ENCODE measurements at regions not wholly inside any gene's neighbourhood (a gene's known extent, or its start where the extent isn't known, plus 50 kb on each side); places are given as distances from the start of the nearest gene placed in this dataset.

DNA sequence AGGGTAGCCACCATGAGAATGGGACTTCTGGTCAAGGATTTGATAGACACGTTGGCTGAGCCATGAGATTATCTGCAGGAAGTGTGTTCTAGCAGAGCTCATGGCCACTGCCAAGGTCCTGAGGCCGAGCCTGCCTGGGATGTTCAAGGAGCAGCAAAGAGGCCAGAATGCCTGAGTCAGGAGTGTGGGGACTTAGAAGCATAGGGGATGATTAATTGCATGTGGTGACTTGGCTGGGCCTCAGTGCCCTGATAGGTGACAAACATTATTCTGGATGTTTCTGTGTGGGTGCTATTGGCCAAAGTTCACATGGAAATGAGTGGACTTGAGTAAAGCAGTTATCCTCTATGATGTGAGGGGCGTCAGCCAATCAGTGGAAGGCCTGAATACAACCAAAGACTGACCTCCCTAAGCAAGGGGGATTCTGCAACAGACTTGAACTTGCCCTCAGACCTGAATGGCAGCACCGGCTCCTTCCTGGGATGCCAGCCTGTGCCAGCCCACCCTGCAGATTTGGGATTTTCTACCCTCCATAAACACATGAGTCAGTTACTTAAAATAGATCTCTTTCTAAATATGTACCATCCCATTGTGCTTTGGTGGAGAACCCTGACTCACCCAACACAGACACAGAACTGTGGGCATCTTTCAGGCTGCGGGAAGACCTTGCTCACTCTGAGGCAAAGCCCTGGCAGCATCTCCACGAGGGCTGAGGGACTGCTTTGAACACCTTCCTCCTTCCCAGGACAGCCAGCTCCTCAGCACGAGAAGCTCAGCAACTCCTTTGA, 363.9 kb upstream of the MGMT start:
- DNase-seq, result no peak

- no peak for DNase-seq
Observed at GRCh38 chr10:129104266-129105045, 362.6 kb upstream of the MGMT start.

DNA sequence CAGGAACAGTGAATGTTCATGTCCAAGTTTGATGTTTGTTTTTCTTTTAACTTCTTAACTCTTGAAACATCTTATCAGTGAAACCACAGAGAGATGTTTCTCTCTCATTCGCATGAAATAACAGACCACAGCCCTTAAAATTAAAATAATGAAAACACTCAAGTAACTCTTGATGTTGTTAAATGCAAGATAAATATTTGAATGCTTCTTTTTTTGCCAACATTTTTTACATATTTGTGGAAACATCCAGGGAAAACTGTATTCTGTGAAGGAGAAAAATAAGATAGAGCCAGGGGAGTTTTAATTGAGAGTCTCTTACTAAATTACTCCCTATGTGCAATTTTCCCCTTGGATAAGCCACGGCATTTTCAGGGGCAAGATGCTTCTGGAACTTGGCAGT, 361.8 kb upstream of the MGMT start:
- no peak for DNase-seq

- no peak for DNase-seq
Observed at GRCh38 chr10:129106314-129106713, 360.7 kb upstream of the MGMT start.

GRCh38 chr10:129107525-129107924, 359.5 kb upstream of the MGMT start:
- DNase-seq, result no peak

- no peak for DNase-seq
Observed at GRCh38 chr10:129108378-129108777, 358.7 kb upstream of the MGMT start.

GRCh38 chr10:129108994-129109393, 358.0 kb upstream of the MGMT start:
- no peak for DNase-seq

DNA sequence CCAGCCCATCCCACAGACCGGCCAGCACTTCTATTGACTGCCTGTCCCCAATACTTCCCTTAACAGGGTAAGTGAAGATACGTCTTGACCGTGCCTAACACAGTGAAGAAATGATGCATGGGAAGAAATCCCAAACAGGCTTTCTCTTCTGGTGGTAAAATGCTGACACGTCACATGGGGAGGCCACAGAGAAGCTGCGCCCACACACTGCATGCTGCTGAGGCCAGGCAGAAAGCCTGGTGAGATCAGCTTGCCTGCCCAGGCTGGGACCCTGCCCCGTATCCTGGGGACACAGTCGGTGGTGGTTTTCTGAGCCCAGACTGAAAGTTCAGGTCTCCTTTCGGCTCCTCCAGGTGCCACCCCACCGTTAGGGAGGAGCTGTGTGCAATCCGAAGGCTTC, 356.3 kb upstream of the MGMT start:
- DNase-seq, result no peak

DNA sequence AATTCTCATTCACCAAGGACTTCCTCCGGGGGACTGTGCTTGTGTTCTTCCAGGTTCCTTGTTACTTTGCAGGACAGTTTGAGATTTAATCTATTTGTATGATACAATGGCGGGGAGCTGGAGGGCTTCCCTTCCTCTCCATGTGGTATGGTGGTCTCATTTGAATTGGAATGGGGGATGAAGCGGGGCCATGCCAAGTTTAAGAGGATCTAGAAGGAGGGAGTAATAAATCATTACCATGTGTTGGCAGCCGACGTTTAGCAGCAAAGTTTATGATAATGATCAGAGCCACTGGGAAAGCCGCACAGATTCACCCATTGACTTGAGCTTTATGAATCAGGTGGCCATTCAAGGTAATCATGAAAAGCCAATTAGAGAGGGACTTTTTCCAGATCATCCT, 355.1 kb upstream of the MGMT start:
- DNase-seq, result no peak

DNA sequence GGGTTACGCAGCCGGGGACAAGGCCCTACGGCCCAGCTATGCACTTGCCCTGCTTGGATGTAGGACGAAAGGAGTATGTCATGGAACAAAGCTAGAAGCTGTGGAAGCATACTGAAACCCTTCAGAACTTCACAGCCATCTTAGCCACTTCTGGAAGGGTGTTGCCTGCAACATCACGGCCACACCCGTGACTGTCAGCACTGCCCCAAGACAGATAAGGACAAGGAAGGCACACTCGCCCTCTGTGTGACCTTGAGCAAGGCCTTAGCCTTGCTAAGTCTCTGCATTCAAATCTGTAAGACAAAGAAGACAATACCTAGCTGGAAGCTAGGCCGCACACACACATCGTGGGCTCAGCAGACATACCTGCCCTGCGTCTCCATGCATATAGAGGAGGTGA, 352.5 kb upstream of the MGMT start:
- no peak for DNase-seq

- DNase-seq, result no peak
Observed at GRCh38 chr10:129116371-129116770, 350.7 kb upstream of the MGMT start.

GRCh38 chr10:129120441-129120840, 346.6 kb upstream of the MGMT start:
- DNase-seq, result no peak

- no peak for DNase-seq
Observed at GRCh38 chr10:129122846-129123245, 344.2 kb upstream of the MGMT start.

- no peak for DNase-seq
Observed at GRCh38 chr10:129123428-129123827, 343.6 kb upstream of the MGMT start.

GRCh38 chr10:129126982-129127381, 340.1 kb upstream of the MGMT start:
- no peak for DNase-seq

DNA sequence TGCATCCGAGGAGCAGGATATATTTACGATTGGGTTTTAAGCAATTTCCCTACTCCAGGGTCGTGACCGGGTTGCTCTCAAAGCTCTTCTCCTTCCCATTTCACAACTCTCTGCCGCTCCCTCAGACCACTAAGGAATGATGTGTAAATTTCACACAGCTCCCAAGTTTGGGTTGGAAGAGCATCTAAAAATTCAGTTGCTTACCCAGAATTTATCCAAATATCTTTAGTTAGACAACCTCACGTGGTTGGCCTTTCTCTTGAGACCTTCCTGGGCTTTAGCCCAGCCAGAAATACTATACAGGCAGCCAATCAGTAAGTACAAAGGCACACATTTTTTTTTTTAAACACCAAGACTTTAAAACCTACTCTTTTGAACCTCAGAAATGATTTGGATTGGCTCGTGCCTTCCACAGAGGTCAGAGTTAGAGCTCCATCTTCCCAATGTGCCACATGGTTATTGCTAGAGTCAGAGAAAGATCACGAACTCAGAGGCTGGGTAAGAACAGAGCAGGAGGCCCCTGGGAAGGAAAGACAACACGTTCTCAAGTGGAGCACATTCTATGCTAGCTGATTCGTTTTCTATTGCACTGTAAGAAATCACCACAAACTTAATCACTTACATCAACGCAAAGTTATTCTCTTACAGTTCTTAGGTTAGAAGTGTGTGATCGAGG, 335.4 kb upstream of the MGMT start:
- DNase-seq, result no peak

- no peak for DNase-seq
Observed at GRCh38 chr10:129133856-129134255, 333.2 kb upstream of the MGMT start.

GRCh38 chr10:129134371-129134770, 332.7 kb upstream of the MGMT start:
- no peak for DNase-seq

GRCh38 chr10:129135624-129136023, 331.4 kb upstream of the MGMT start:
- no peak for DNase-seq

DNA sequence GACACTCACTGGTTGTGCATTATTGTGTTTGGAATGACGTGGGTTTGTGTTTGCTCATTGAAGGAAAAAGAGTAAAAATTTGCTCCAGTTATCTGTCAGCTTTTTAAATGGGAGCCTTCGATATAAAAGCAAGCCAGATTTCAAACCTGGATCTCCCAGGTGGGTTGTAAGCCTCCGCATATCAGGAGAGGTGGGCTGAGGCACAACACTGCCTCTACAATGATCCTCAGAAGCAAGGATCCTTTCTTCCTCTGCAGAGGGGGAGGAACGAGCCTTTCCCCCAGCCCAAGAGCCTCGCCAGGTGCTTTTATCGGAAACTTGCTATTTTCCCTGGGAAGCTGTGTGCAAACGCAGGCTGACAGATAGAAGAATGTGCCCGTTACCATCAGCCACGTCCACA, 331.0 kb upstream of the MGMT start:
- DNase-seq, result no peak

DNA sequence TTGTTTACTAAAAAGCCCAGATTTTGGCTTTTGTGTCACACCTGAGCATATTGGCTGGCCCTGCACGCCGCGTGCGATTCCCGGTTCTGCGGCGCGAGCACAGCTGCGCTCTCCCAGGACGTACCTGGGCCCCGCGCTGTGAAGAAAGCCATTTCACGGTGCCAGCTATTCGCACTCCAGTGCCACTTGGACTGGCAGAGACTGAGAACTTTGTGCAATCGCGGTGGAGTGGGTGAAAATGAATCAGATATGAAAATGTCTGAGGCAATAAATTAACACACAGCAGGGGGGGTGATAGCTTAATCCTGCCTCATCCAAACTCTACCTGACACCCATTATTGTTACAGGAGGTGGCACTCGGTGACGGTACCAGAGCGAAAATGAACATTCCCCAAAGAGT, 330.1 kb upstream of the MGMT start:
- no peak for DNase-seq

DNA sequence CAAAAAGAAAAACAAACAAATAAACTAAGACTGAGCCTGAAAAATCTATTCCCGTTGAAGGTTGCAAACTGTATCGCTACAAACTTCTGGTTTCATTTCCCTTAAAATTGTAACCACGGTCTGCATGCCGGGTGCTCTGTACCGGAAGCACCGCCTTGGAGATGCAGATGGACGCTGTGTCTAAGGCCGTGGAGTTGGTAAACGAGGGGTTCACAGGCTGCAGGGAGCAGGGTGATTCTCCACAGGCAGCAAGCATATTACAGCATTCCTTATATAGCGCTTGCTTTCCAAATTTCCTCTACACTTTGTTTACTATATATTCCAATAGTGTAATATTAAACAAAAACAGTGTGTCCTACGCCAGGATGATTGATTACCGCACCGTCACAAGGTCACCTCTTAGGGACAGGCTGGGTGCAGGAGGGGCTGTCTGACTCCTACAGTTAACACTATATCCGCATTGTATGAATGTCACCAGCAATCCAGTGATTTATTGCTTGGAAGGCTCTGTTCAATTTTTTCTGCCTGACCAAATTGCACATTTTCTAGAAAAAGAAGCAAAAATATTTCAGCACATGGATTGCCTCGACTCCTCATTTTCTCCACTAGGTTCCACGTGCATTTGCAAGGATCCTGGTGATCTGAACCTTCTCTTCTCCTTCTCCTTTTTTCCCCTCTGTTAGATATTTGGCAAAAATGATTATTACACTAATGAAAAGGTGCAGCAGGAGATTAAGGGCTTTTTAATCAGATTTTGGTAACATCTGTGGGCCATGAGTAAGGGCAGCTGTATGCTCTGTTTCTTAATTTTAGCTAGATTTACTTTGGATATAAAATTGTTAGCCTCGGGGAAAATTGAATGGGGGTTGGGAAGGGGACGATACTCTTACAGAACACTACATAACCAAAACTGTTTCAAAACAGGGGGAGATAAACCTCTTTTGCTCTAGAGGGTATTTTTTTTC, 325.8 kb upstream of the MGMT start:
- no peak for DNase-seq

GRCh38 chr10:129151281-129151680, 315.8 kb upstream of the MGMT start:
- DNase-seq, result no peak
